ENCODE measurements at regions not wholly inside any gene's neighbourhood (a gene's known extent, or its start where the extent isn't known, plus 50 kb on each side); places are given as distances from the start of the nearest gene placed in this dataset.

DNA sequence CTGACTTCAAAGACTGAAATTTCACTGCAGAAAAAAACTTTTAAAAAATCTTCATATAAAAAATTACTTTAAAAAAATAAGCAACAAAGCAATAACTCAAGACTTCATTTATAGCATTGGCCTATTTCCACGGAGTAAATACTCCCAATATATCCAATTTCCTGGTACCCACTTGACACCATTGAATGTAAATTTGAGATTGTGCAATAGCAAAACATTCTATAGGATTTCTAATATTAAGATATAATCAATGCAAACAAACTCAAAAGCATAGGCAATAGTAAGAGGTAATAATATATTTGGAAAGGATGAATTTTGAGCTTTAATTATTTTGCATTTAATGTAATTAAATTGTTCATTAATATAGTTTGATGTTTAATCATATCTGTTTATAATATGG is 148.0 kb upstream of the CNTN6 start:
- no peak for TF ChIP-seq POLR2A (IDR thresholded peaks at IDR 0.05; ENCODE audit: extremely low read depth, insufficient read length)
- TF ChIP-seq, protein P1, sequence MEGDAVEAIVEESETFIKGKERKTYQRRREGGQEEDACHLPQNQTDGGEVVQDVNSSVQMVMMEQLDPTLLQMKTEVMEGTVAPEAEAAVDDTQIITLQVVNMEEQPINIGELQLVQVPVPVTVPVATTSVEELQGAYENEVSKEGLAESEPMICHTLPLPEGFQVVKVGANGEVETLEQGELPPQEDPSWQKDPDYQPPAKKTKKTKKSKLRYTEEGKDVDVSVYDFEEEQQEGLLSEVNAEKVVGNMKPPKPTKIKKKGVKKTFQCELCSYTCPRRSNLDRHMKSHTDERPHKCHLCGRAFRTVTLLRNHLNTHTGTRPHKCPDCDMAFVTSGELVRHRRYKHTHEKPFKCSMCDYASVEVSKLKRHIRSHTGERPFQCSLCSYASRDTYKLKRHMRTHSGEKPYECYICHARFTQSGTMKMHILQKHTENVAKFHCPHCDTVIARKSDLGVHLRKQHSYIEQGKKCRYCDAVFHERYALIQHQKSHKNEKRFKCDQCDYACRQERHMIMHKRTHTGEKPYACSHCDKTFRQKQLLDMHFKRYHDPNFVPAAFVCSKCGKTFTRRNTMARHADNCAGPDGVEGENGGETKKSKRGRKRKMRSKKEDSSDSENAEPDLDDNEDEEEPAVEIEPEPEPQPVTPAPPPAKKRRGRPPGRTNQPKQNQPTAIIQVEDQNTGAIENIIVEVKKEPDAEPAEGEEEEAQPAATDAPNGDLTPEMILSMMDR (IDR thresholded peaks at IDR 0.05; ENCODE audit: low read depth, low read length) = no peak
